Small intestine (tissue), 7 donors: ENCODE measurements at regions not wholly inside any gene's neighbourhood (a gene's known extent, or its start where the extent isn't known, plus 50 kb on each side); places are given as distances from the start of the nearest gene placed in this dataset.
"Not testable (repeated sequence)": the region's sequence is repeated elsewhere in the genome, so short reads cannot be mapped to it uniquely, and the experiment has no call there.

Experiments used
- DNase-seq, 2 donors: peaks; one replicate each; pipeline versions ENCODE4 v3.0.0 to v3.0.0-alpha.2; 2013
- FAIRE-seq: peaks from 2 replicates; lab custom pipeline; 2012; peaks lifted over from hg19 to GRCh38; lab: Jason Lieb, UNC
- H3K27ac ChIP-seq, 3 donors: one replicate each; pipeline ENCODE4 v1.5.1; 2013; ENCODE audit warnings: low read length in 2 of 3, mild to moderate bottlenecking in 2 of 3, control low read depth in 1 of 3, inconsistent platforms in 1 of 3, low read depth in 1 of 3, moderate library complexity in 1 of 3
- H3K27me3 ChIP-seq, 3 donors: one replicate each; pipeline ENCODE4 v1.6.1; 2013; ENCODE audit warnings: low read length in 3 of 3, inconsistent platforms in 1 of 3; ENCODE audit not compliant: control insufficient read depth in 3 of 3, insufficient read depth in 3 of 3
- H3K36me3 ChIP-seq, 3 donors: one replicate each; pipeline ENCODE4 v1.6.1; 2013; ENCODE audit warnings: low read length in 3 of 3, inconsistent platforms in 1 of 3, low read depth in 1 of 3, mild to moderate bottlenecking in 1 of 3, moderate library complexity in 1 of 3; ENCODE audit not compliant: control insufficient read depth in 3 of 3, insufficient read depth in 2 of 3
- H3K4me1 ChIP-seq, 3 donors: one replicate each; pipeline ENCODE4 v1.6.1; 2013; ENCODE audit warnings: low read length in 2 of 3, inconsistent platforms in 1 of 3, low read depth in 1 of 3, mild to moderate bottlenecking in 1 of 3, moderate library complexity in 1 of 3; ENCODE audit not compliant: control insufficient read depth in 3 of 3, insufficient read depth in 2 of 3
- H3K4me3 ChIP-seq, 3 donors: one replicate each; pipeline ENCODE4 v1.5.1; 2013; ENCODE audit warnings: low read length in 3 of 3, control low read depth in 1 of 3, inconsistent platforms in 1 of 3, low read depth in 1 of 3, mild to moderate bottlenecking in 1 of 3, moderate library complexity in 1 of 3
- H3K9me3 ChIP-seq, 2 donors: one replicate each; pipeline ENCODE4 v1.6.1; 2013; ENCODE audit warnings: low read depth in 1 of 2, low read length in 1 of 2; ENCODE audit not compliant: control insufficient read depth in 2 of 2, insufficient read depth in 1 of 2
- WGBS, 3 donors: extraction: QIAGEN DNeasy Blood & Tissue Kit; methylation state at CpG; one replicate each; pipeline ENCODE4 v1.1.7; 2013; 5-methylcytosine and 5-hydroxymethylcytosine counted together
- donor health status: healthy with polysubstance abuse.
- donor health status: control.
- donor health status: control.
- donor health status: Bipolar disorder and iron deficiency.
- donor health status: healthy.

DNA sequence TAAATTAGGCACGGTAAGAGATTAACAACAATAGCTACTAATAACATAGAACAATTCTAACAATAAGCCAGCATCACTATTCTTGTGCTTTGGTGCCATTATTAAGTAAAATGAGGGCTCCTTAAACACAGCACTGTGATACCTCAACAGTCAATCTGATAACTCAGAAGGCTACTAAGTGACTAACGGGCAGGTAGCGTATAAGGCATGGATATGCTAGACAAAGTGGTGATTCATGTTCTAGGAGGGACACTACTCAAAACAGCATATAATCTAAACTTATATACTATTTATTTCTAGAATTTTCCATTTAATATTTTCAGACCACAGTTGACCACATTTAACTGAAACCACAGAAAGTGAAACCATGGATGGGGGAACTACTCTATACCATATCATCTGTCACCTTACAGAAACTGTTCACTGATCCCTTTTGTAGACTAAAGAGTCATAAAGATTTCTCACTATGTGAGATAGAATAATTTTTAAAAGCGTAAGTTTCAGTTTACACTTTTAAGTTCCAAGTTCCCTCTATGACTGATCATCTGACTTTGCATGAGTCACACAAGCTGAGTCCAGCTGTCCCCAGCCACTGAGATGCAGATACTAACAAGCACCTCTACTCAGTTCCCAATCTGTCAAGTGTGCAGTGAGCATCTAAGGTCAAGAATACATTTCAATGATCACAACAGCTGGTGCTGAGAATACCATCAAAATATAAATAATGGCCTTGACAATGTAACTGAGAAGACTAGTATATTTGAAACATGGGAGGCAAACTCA is 256.2 kb downstream of the SPATA31A1 start:
- not testable (repeated sequence) for H3K27ac ChIP-seq, H3K27me3 ChIP-seq, FAIRE-seq, H3K4me1 ChIP-seq, DNase-seq, H3K36me3 ChIP-seq, H3K9me3 ChIP-seq, H3K4me3 ChIP-seq
- no CpG with 5 or more reads among the region's 4 CpGs for WGBS, 3 donors

DNA sequence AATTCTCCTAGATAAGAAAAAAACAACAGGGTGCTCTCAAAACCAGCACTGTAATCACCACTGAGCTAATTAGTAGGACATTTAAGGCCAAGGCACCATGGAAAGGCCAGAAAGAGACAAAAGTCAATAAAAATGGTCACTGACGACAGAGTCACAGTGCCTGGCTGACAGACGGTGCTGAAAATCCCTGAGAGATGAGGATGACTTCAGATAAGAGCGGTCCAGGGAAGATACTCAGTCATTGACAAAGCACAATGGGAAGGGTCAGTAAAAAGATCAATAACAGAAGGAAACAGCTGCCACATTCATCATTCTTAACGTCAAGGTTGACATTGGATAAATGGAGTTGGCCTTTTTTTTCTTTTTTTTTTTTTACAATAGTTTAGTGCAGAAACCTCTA is 261.0 kb downstream of the SPATA31A1 start:
- H3K9me3 ChIP-seq, H3K27me3 ChIP-seq, H3K4me1 ChIP-seq, DNase-seq, H3K4me3 ChIP-seq, FAIRE-seq, H3K27ac ChIP-seq, H3K36me3 ChIP-seq: not testable (repeated sequence)
- WGBS, 3 donors: 10 to 52% methylated on average over 3 of the region's 4 CpGs; no CpG with 5 or more reads in 1 of the 3 donors

DNA sequence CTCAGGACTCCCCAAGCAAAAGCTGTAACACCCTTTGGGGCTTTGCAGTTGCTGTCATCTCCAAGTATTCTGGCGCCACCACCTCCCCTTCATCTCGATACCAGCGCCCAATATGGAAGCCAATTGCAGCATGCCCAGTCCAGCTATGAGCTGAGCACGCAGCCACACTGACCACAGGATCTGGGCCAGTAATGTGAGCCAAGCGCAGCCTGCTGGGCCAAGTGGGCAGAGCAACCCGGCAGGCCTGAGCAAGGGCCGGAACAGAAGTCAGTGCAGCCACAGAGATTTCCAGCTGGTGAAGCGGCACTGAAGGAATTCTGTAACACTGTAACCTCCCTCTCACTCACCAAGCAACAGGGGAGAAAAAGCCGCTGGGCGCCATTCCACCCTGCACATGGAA is 268.6 kb downstream of the SPATA31A1 start:
- not testable (repeated sequence) for H3K9me3 ChIP-seq, DNase-seq, FAIRE-seq, H3K4me1 ChIP-seq, H3K27ac ChIP-seq, H3K4me3 ChIP-seq, H3K36me3 ChIP-seq, H3K27me3 ChIP-seq
- 97% methylated on average over 3 of the region's 10 CpGs; no CpG with 5 or more reads in 2 of the 3 donors for WGBS, 3 donors

DNA sequence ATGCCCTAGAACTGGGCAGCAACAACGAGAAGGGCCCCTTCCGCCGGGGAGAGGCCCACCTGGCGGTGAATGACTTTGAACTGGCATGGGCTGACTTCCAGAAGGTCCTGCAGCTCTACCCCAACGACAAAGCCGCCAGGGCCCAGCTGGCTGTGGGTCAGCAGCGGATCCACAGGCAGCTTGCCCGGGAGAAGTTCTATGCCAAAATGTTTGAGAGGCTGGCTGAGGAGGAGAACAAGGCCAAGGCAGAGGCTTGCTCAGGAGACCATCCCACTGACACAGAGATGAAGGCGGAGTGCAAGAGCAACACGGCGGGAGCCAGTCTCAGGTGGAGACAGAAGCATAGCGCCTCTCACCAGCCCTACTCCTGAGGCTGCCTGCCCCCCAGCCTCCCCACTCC is 276.6 kb downstream of the SPATA31A1 start:
- WGBS, 3 donors: 70 to 89% (median 82%) methylated on average over 2 to 8 of the region's 12 CpGs
- not testable (repeated sequence) for H3K4me1 ChIP-seq, H3K4me3 ChIP-seq, H3K9me3 ChIP-seq, H3K36me3 ChIP-seq, DNase-seq, FAIRE-seq, H3K27me3 ChIP-seq, H3K27ac ChIP-seq

DNA sequence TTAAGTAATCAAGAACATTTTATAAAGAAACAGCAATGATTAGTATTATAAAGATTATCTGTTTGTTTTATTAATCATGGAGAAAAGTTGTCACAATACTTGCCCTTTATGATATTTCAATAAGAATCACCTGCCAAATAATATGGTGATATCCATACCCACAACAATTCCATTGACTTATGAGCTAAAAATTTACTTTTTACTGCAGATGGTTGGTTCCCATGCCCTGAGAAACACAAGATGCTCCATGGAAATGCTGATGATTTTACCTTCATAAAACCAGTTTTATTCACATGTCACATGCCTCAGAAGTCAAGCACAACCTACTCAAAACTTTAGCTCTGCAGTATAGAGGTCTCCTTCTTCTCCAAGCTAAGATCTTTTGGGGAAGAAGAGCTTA is 293.6 kb downstream of the SPATA31A1 start:
- H3K36me3 ChIP-seq, FAIRE-seq, H3K27me3 ChIP-seq, H3K9me3 ChIP-seq, H3K27ac ChIP-seq, H3K4me3 ChIP-seq, H3K4me1 ChIP-seq, DNase-seq: not testable (repeated sequence)

DNA sequence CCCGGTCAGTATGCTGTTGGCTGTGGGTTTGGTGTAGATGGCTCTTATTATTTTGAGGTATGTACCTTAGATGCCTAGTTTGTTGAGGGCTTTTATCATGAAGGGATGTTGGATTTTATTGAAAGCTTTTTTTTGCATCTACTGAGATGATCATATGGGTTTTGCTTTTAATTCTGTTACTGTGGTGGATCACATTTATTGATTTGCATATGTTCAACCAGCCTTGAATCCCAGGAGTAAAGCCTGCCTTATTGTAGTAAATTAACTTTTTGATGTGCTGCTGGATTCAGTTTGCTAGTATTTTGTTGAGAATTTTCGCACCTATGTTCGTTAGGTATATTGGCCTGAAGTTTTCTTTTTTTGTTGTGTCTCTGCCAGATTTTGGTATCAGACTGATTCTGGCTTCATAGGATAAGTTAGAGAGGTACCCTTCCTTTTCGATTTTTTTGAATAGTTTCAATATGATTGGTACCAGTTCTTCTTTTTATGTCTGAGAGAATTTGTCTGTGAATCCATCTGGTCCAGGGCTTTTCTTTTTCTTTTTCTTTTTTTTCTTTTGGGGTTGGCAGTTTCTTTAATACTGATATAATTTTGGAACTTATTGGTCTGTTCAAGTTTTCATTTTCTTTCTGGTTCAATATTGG is 301.6 kb downstream of the SPATA31A1 start:
- not testable (repeated sequence) for H3K36me3 ChIP-seq, H3K9me3 ChIP-seq, DNase-seq, H3K27ac ChIP-seq, H3K27me3 ChIP-seq, FAIRE-seq, H3K4me1 ChIP-seq, H3K4me3 ChIP-seq
- WGBS, 3 donors: no CpG with 5 or more reads among the region's 4 CpGs

DNA sequence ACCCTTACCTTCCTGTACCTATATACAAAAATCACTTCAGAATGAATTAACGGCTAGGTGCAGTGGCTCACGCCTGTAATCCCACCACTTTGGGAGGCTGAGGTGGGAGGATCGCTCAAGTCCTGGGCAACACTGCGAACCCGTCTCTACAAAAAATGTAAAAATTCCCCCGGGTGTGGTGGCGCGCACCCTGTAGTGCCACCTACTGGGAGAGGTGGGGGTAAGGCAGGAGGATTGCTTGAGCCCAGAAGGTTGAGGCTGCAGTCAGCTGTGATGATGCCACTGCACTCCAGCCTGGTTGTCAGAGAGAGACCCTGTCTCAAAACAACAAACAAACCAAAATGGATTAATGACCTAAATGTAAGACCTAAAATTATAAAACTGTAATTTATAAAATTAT is 307.6 kb downstream of the SPATA31A1 start:
- FAIRE-seq, H3K4me3 ChIP-seq, DNase-seq, H3K9me3 ChIP-seq, H3K36me3 ChIP-seq, H3K27me3 ChIP-seq, H3K4me1 ChIP-seq, H3K27ac ChIP-seq: not testable (repeated sequence)
- no CpG with 5 or more reads among the region's 8 CpGs for WGBS, 3 donors

DNA sequence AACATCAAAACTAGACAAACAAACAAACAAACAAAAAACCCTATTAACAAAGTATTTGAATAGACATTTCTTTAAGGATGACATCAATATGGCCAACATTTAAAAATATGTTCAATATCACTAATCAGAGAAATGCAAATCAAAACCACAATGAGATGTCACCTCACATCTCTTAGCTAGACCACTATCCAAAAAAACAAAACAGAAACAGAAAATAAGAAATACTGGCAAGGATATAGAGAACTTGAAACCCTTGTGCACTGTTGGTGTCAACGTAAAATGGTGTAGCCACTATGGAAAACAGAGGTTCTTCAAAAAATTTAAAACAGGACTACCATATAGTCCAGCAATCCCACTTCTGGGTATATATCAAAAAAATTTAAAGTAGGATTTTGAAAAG is 308.2 kb downstream of the SPATA31A1 start:
- H3K36me3 ChIP-seq, FAIRE-seq: not testable (repeated sequence)

More for the DNA sequence above, 308.2 kb downstream of the SPATA31A1 start:
- not testable (repeated sequence) for DNase-seq, H3K4me3 ChIP-seq, H3K27me3 ChIP-seq, H3K4me1 ChIP-seq, H3K9me3 ChIP-seq, H3K27ac ChIP-seq
- WGBS, 3 donors: no CpG with 5 or more reads among the region's 1 CpG
